HG02642 (cell line): ENCODE measurements at regions not wholly inside any gene's neighbourhood (a gene's known extent, or its start where the extent isn't known, plus 50 kb on each side); places are given as distances from the start of the nearest gene placed in this dataset.
"Not testable (repeated sequence)": the region's sequence is repeated elsewhere in the genome, so short reads cannot be mapped to it uniquely, and the experiment has no call there.

Source experiments
- ATAC-seq: cut with Tn5 transposase; IDR thresholded peaks from one replicate; pipeline ENCODE4 v1.9.1; 2021; ENCODE audit warnings: mild to moderate bottlenecking; ENCODE audit not compliant: unreplicated experiment, poor library complexity

- ATAC-seq = no peak
Measured at GRCh38 chr2:198591586-198591985, 787.2 kb downstream of the PLCL1 start.

- ATAC-seq = no peak
Measured at GRCh38 chr2:198587741-198588140, 783.3 kb downstream of the PLCL1 start.

- ATAC-seq = no peak
Measured at GRCh38 chr2:198587240-198587639, 782.8 kb downstream of the PLCL1 start.

GRCh38 chr2:198571393-198571792 lies 767.0 kb downstream of the PLCL1 start:
- no peak for ATAC-seq

- no peak for ATAC-seq
Measured at GRCh38 chr2:198558176-198558575, 753.8 kb downstream of the PLCL1 start.

- no peak for ATAC-seq
Measured at GRCh38 chr2:198546122-198546521, 741.7 kb downstream of the PLCL1 start.

GRCh38 chr2:198545411-198545810 lies 741.0 kb downstream of the PLCL1 start:
- ATAC-seq = no peak

GRCh38 chr2:198544461-198544860 lies 740.1 kb downstream of the PLCL1 start:
- ATAC-seq = no peak

- no peak for ATAC-seq
Measured at GRCh38 chr2:198534756-198535155, 730.4 kb downstream of the PLCL1 start.

- ATAC-seq = no peak
Measured at GRCh38 chr2:198525211-198525969, 721.0 kb downstream of the PLCL1 start.

GRCh38 chr2:198523710-198524109 lies 719.3 kb downstream of the PLCL1 start:
- no peak for ATAC-seq

- no peak for ATAC-seq
Measured at GRCh38 chr2:198518935-198519334, 714.5 kb downstream of the PLCL1 start.

- no peak for ATAC-seq
Measured at GRCh38 chr2:198517976-198518375, 713.6 kb downstream of the PLCL1 start.

GRCh38 chr2:198508610-198509009 lies 704.2 kb downstream of the PLCL1 start:
- ATAC-seq = not testable (repeated sequence)

- no peak for ATAC-seq
Measured at GRCh38 chr2:198499539-198499938, 695.1 kb downstream of the PLCL1 start.

- ATAC-seq = no peak
Measured at GRCh38 chr2:198498516-198498915, 694.1 kb downstream of the PLCL1 start.

GRCh38 chr2:198498048-198498447 lies 693.7 kb downstream of the PLCL1 start:
- no peak for ATAC-seq

GRCh38 chr2:198494931-198495330 lies 690.5 kb downstream of the PLCL1 start:
- ATAC-seq = no peak

GRCh38 chr2:198490748-198491147 lies 686.4 kb downstream of the PLCL1 start:
- ATAC-seq = no peak

- ATAC-seq = no peak
Measured at GRCh38 chr2:198488964-198489363, 684.6 kb downstream of the PLCL1 start.

GRCh38 chr2:198483051-198483450 lies 678.7 kb downstream of the PLCL1 start:
- ATAC-seq = no peak

- ATAC-seq = no peak
Measured at GRCh38 chr2:198479065-198479464, 674.7 kb downstream of the PLCL1 start.
